ENCODE measurements at regions not wholly inside any gene's neighbourhood (a gene's known extent, or its start where the extent isn't known, plus 50 kb on each side); places are given as distances from the start of the nearest gene placed in this dataset.

DNA sequence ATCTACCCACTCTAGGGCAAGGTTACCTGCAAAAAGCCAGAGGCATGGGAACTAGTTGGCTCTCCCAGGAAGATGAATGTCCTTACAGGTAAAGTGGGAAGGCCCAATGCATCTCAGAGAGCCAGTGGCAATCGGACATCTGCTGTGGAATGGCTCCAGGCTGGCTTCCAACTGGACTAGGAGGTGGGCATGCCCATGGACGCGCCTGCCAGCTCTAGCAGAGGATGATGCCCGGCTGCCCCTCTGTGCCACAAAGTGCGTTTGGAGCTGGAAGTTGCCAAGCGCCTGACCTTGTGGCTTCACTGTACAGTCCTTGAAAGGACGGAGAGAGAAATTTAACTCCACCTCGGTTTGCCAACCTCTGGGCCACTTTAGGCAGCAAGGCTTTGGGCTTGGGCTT lies 84.4 kb downstream of the NR2F2 start:
- intact Hi-C loops (cut with micrococcal nuclease) = loop anchor here (5.0 kb wide), 1 partner anchor 73 kb away; no protein-coding TSS in a partner anchor

DNA sequence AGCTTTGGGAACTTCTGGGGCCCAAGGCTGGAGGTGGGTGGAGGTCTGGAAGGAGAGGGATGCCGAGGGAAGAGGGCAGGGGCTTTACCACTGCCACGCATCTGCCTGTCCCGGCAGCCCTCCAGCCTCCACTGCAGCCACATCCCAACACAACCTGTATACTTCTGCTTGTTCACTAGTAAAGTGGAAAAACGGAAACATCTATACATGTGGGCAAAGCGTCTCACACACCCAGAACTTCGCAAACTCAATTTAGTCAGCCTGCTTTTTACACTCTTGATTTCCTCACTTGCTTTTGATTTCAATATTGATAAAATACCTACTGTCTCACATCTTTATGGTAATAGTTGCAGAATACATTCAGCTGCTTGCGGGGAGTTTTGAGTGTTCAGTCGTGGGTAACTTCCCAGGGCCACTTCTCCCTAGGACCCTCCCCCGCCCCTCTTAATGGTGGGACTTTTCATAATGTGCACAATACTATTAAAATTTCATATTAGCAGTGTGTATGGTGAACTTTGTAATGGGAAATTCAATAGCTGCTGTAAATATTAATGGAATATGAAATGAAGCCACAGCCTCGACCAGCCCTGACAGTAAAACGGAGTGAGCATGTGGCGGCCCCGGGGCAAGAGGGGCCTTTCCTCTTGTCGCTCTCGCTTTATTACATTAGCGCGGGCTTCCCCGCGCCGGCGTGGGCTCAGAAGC lies 85.2 kb downstream of the NR2F2 start:
- intact Hi-C loops (cut with micrococcal nuclease) = loop anchor here (2.0 to 5.0 kb wide), 2 partner anchors 51 to 73 kb away; no protein-coding TSS in a partner anchor

DNA sequence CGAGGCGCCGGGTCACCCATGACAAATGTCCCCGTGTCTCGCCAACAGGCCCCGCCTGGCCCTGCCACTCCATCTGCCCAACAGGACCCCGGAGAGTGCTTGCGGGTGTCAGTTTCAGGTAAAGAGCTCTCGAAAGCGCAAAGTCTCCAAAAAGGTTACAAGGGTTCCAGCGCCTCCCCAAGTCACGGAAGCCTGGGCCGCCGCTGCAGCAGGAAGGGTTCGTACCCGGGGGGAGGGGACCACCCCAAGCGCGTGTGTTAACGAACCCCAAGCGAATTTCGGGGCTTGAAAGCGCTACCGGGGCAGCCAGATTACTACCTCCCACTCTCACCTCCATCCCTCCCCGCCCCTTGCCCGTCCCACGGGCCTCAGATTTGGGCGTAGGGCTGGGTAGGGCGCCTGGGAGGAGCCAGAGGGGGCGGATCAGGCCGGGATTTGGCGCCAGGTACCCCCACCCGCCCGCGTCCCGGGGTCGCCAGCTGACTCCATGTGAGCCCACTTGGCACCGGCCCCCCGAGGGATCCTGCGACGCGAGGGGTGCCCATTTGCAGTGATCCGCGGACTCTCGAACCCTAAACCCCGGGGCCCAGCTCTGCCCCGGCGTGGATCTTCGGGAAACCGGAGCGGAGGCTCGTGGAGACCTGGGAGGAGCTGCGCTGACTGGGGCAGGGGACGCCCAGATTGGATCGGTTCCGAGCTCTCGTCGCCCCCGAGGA lies 85.9 kb downstream of the NR2F2 start:
- intact Hi-C loops (cut with micrococcal nuclease) = loop anchor here (2.0 to 5.0 kb wide), 2 partner anchors 52 to 74 kb away; no protein-coding TSS in a partner anchor

DNA sequence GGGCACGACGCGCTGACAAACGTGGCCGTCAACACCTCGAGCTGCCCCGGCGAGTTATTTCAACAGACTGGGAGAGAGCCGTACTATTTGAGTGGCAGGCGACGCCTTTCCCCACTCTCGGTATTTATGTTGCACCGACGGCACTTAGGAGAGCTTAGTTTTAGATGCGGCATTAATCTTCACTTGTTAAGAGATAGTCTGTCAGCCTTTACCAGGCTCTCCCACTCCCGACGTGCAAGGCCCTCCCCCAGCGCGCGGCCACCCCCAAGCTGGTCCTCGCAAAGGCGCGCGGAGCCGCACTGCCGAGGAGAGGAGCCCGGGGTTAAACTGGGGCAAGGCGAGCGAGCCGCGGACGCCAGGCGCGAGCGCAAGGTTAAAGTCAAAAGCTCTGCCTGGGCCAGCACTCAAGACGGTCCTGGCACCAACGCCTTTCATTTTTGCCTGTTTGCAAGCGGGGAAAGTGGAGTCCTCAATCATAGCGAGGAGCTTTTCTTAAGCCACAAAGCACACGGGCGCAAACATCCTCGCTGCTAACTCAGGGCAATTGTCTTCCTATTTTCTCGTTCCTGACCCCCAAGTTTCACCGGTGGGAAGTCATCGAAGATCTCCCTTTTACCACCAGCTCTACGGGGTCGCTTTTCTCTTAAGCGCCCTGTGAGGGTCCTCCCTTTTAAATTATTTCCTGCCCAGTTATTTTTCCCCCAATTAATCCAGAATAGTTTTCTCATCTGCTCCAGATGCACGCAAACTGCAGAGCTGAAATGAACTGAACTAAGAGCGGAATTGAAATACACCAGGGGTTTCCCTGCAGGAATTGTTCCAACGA lies 86.6 kb downstream of the NR2F2 start:
- intact Hi-C loops (cut with micrococcal nuclease) = loop anchor here (2.0 to 5.0 kb wide), 2 partner anchors 52 to 75 kb away; no protein-coding TSS in a partner anchor

DNA sequence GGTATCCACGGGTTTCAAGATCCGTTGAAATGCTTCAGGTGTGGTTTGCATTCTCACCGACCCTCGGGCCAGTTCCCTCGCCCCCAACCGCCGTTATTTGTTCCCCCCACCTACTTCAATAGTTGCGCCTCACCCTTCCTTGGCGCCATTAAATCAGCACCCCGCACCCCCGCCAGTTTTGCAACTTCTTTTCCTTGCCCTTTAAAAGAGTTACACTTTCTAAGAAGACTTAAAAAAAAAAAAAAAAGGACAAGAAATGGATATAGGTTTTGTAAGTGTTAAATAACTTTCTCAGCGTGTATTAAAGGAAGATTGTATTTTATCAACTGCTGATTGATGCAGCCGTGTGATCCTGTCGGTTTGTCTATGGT lies 87.2 kb downstream of the NR2F2 start:
- intact Hi-C loops (cut with micrococcal nuclease) = loop anchor here (2.0 to 5.0 kb wide), 2 partner anchors 53 to 75 kb away; no protein-coding TSS in a partner anchor

DNA sequence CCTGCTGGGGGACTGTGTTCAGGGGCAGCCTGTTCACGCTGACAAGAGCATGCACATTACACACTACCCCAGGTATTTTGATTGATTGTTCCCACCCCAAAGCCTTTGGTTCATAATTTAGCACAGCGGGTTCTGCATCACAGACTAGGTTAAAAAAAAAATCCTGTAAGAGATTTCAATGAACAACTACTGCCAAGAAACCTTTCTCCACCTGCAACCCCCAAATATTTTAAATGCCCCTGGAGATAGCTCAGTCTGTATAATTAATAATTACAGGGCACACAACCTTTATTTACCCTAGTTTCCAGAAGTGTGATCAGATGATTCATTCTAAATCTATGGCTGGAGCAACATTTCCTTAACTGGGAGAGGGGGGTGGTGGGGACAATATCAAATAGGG lies 87.6 kb downstream of the NR2F2 start:
- intact Hi-C loops (cut with micrococcal nuclease) = loop anchor here (5.0 kb wide), 1 partner anchor 76 kb away; no protein-coding TSS in a partner anchor

DNA sequence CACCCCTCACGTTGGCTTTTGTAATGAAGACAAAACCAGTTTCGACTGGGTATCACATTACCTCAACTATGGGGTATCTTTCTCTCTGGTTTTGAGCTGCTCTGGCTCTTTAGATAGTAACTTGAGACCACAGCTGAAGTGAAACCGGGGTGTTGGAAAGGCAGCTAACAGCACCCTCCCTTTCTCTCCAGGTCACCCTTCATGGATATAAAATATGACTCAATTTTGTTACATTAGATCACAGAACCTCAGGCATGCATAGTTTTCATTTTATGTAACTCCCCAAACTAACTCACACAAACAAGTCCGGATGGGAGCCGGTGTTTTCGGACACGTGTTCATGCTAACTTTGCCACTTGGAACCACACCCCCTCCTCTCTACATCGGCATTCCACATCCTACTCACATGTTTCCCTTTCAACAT lies 90.7 kb downstream of the NR2F2 start:
- intact Hi-C loops (cut with micrococcal nuclease) = no loop called here

DNA sequence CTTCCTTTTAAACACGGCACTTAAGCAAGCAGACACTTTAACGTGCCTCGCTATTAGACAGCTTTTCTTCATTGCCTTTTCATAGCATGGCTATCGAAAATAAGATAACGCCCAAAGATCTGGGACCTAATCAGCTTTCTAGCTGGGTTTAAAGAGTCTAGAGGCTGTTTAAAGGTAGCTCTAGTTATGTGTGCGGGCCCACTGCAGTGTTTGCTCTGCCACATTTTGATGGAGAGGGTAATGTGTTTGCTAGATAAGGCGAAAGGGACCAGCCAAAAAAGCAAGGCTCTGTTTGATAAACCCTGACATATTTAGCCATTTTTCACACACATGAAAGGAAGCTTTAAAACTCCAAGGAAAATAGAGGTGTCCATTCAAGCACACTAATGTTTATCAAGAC lies 91.6 kb downstream of the NR2F2 start:
- intact Hi-C loops (cut with micrococcal nuclease) = no loop called here

DNA sequence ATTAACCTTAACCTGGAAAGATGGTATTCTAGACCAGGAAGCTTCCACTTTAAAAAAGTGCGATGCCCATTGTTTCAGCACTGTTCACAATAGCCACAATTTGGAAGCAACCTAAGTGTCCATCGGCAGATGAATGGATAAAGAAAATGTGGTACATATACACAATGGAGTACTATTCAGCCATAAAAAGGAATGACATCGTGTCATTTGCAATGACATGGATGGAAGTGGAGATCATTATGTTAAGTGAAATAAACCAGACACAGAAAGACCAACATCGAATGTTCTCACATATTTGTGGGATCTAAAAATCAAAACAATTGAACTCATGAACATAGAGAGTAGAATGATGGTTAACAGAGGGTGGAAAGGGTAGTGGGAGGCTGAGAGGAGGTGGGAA lies 94.2 kb downstream of the NR2F2 start:
- intact Hi-C loops (cut with micrococcal nuclease) = no loop called here

DNA sequence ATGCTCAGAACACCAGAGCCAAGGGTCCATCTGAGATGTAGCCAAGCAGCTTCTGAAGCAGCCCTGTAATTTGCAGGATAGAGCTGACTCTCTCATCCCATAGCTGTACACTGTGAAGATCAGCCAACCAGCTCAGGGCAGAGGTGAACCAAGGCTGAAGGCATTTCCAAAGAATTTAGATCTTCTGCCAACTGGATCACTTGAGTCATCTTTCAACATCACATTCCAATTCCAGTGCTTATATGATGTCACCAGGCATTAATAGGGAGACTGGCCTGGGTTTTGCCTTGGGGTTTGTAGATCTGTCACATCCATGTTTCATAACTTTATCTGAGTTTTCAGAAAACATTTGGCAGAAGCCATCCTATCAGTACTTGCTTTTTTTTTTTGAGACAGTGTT lies 98.2 kb downstream of the NR2F2 start:
- intact Hi-C loops (cut with micrococcal nuclease) = no loop called here

DNA sequence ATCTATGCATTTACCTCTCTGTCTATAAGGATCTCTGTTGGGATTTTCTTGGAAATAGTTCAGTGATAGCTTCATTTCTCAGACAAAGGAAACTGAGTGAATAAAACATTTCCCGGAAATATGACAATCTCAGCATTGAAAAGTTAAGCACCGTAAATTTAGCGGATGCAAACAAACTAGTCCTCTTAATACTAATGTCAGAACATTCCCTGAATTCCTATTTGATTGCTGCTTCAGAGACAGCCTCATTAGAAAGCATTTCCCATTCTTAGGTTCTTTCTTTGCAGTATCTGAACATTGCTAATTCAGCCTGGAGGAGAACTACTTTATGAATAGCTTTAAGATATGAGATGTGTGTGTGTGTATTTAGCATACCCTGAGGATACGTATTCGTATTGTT lies 101.3 kb downstream of the NR2F2 start:
- intact Hi-C loops (cut with micrococcal nuclease) = no loop called here

DNA sequence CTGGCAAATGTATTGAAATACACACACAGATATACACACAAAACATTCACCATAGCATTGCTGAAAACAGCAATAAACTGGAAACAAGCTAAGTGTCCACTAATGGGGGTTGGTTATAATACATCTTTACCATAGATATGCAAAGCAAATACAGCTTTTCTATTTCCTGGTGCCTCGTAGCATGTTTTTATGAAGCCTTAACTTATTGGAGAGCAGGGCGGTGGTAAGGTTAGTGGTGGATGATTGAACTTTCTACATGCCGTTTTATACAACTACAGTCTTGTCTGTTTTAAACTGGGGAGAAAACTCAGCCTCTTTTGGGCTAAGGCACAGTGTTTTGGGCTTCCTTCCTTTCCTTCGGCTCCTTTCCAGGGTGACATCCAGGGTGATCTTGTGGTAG lies 104.5 kb downstream of the NR2F2 start:
- intact Hi-C loops (cut with micrococcal nuclease) = no loop called here

DNA sequence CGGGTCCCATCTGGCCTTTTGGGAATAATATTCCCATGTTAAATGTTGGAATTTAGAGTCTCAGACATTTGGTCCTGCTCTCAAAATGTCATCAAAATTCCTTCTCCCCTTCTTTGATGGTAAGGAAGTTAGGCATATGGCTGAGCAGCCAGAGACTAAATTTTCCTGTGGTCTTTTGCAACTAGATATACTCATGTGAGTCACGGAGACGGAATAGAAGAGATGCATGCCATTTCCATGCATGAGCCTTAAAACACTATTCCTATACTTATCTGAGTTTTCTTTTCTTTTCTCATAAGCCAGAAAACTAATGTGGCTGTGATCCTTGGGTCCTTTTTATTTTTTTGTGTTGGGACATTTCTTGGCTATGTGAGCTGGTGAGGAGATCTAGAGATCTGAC lies 105.3 kb downstream of the NR2F2 start:
- intact Hi-C loops (cut with micrococcal nuclease) = no loop called here

DNA sequence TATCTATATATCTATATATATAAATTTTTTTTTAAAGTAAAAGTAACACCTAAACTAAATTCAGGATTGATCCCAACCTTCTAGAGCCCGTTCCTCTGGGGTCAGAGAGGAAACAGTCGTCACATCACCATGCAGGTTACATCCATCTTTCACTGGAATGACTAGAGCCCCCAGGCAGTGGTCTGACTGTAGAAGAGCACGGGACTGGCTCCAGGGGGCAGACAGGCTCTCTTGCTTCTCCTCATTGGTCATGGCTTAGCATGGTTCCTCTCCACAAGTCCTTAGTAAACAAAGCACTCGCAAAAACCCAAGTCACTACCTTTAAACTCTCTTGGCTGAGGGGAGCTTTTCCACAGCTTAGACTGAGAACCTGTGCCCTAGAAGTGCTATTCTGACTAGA lies 110.5 kb downstream of the NR2F2 start:
- intact Hi-C loops (cut with micrococcal nuclease) = no loop called here

DNA sequence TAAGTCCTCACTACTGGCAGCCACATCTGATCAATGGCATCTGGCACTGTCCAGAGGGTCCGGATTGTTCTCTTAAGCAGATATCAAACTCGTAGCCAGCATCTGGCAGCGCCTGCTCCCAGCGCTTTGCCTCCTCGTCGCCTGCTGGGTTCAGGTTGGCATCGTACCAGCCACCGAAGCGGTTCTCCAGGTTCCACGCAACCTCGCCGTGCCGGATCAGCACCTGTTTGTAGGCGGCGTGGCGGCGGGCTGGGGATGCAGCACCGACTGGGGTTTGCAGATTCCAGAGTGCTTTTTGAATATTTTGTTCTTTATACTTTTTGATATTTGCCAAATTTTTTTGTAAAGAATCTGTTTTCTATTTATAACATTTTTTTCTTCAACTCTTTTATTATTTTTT lies 111.6 kb downstream of the NR2F2 start:
- intact Hi-C loops (cut with micrococcal nuclease) = no loop called here

DNA sequence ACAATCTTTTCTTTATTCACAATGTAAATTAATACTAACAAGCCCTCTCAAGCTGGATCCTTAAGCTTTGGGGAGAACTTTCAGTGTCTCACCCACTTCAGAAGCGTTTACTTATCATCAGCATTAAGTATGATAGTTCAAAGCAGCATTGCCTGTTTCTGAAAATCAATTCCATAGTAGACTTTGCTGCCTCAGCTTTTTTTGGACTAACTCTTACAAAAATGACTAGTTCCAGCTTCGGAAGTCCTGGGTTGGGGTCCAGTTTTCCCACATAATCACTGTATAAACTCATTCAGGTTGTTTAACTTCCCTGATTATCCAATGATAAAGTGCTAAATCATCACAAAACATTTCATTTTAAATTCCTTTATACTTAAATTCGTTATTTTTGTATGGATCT lies 114.4 kb downstream of the NR2F2 start:
- intact Hi-C loops (cut with micrococcal nuclease) = no loop called here

DNA sequence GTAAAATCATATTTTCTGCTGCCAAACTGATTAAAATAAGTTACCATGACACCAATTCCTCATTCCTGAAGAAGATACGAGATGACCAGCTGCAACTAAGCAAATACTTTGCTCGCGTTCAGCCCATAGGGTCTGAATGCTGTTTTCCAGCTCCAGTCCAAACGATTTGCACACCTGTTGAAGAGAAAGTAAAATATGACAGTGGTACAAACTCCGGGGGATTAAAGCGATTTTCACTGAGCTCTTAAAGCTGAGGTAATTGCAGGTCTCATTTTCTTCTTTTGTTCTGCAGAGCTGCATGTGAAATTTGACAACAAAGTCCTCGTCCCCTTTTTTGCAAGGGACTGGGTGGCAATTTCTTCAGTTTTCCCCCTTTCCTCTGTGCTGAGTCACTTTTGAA lies 118.4 kb downstream of the NR2F2 start:
- intact Hi-C loops (cut with micrococcal nuclease) = no loop called here

DNA sequence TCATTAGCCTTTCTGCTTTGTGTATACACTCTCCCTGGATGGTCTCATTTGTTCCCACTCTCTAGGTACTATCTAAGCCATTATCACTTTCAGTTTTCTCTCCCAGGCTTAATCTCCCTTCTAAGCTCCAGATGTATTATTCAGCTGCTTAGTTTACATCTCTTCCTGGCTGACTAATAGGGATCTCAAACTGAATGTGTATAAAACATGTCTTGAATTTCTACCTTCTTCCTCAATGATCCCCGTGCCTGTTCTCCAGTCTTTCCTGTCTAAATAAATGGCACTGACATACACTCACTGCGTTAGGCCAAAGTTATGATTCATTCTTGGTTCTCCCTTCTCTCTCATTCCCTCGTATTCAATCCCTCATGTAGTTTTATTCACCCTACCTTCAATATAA lies 127.3 kb downstream of the NR2F2 start:
- intact Hi-C loops (cut with micrococcal nuclease) = no loop called here

DNA sequence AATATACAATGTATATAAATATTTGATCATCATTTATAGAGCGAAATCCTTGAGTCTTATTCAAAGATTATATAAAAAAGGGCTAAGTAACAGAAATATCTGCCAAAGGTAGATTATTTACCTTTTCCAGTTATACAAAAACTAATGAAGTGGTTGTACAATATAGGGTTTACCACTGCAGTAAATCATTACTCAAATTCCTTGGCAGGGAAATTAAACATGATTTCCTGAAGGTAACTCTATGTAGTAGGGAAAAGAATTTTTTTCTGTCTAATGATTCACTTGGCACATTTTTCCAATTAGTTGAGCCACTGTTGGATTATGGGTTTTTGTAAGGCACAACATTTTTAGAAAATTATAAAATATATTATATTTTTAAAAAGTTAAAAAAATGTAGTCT lies 129.6 kb downstream of the NR2F2 start:
- intact Hi-C loops (cut with micrococcal nuclease) = no loop called here

DNA sequence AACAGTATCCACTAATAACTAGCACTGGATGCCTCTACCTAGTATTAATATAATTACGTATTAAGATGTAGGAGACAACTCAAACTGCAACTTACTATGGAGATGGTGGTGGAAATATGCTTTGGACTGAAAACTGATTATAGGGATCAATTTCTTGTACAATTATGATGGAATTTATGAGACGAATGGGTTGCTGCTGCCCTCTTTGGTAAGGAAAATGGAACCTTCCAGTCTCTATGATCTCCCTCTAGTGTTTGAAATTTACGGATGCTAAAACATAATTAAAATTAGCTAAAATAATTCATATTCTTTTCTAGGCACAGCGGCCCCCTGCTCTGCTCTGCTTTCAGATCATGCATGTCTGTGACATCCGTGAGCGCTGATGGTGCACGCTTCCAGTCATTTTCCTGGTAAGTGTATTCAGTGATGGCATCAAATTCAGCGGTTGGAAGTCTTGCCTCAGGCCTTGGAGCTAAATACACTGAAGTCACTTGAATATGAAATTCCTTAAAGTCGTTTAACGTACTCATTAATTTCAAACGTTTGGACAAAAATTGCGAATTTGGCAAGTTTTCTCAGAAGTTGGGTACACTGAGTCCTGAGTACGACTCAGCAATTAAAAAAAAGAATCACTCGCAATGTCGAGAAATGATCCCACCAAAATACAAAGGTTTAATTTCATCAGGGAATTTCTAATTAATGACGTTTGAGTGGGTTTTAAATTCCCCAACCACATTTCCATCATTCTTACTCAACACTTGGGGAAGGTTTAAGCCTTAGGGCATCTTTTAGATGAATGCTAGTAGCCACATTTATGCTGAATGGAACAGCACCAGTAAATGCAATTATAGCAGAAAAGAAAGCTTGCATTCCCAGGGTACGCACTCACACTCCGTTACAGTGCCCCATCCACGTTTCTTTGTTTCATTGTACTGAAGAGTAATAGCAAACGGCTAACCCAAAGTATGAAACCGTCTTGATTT lies 132.6 kb downstream of the NR2F2 start:
- intact Hi-C loops (cut with micrococcal nuclease) = no loop called here

Measured in T-helper 2 cell treated with Interferon-gamma antibody and Interleukin-4, amounts not matched to agents 100 ng/mL and 5 ng/mL, for 36 hours (primary cell).